ENCODE measurements at regions not wholly inside any gene's neighbourhood (a gene's known extent, or its start where the extent isn't known, plus 50 kb on each side); places are given as distances from the start of the nearest gene placed in this dataset.

DNA sequence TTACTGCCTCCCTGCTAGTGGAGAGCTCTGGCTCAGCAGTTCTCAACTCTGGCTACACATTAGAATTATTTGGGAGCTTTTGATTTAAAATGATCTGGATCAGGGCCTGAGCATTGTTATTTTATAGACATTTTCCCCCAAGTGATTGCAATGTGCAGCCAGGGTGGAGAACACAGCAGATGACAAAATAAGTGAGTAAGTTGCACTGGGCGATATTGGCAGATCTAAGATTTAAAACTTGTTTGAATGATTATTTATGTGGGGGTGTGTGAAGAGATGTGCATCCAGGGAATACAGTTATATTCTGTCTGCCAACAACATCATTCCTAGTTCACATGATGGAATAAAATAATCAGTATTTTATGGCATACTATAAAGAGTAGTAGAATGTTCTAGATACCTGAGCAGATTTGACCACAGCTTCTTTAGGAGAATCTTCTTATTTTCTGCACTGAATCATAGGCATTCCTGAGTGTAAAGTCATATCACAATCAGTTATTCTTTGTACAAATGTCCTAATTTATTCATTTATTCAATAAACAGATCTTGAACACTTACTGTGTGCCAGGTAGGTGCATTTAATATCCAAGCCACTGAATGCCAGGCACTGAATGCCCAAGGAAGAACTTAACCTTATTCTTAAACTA, 123.9 kb downstream of the UCHL1 start:
- TF ChIP-seq, protein P1, sequence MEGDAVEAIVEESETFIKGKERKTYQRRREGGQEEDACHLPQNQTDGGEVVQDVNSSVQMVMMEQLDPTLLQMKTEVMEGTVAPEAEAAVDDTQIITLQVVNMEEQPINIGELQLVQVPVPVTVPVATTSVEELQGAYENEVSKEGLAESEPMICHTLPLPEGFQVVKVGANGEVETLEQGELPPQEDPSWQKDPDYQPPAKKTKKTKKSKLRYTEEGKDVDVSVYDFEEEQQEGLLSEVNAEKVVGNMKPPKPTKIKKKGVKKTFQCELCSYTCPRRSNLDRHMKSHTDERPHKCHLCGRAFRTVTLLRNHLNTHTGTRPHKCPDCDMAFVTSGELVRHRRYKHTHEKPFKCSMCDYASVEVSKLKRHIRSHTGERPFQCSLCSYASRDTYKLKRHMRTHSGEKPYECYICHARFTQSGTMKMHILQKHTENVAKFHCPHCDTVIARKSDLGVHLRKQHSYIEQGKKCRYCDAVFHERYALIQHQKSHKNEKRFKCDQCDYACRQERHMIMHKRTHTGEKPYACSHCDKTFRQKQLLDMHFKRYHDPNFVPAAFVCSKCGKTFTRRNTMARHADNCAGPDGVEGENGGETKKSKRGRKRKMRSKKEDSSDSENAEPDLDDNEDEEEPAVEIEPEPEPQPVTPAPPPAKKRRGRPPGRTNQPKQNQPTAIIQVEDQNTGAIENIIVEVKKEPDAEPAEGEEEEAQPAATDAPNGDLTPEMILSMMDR (conservative IDR thresholded peaks at IDR 0.05) = no peak
- DNase-seq (ENCODE audit: low read depth, low spot score) = no peak
- peaks cover 13% of the 10 kb centered on the region for H3K4me1 Mint-ChIP-seq
- no peaks in the 10 kb centered on the region for H3K27me3 Mint-ChIP-seq (ENCODE audit: low read depth)
- H3K4me3 Mint-ChIP-seq = no peak overlapping the region
- H3K27ac Mint-ChIP-seq (ENCODE audit: unreplicated experiment) = no peak overlapping the region
- H3K36me3 Mint-ChIP-seq (ENCODE audit: low read depth) = peaks cover 4% of the 10 kb centered on the region
- peaks cover 7% of the 10 kb centered on the region for H3K9me3 Mint-ChIP-seq

DNA sequence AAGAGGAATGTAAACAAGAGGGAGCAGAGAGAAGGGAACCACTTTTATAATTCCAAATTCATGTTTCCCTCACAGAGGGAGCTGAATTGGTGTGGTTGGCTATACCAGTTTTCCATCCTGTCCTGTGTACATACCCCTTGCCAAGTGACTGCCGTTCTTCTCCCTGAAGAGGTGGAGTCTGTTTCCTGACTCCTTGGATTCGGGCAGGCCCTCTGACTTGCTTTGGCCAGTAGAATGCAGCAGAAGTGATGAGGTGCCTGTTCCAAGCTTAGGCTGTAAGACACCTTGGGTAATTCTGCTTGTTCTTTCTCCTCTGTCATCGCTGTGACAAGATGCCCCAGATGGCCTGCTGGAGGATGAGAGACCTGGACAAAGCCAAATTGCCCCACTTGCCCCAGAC, 124.7 kb downstream of the UCHL1 start:
- Mint-ChIP-seq H3K36me3 (ENCODE audit: low read depth) (peaks cover 4% of the 10 kb centered on the region), H3K4me3 (no peak overlapping the region), H3K4me1 (peaks cover 15% of the 10 kb centered on the region), H3K9me3 (peaks cover 7% of the 10 kb centered on the region), H3K27ac (ENCODE audit: unreplicated experiment) (no peak overlapping the region), H3K27me3 (ENCODE audit: low read depth) (no peaks in the 10 kb centered on the region)
- no peak for DNase-seq (ENCODE audit: low read depth, low spot score)
- TF ChIP-seq, protein P1 (conservative IDR thresholded peaks at IDR 0.05) = no peak

DNA sequence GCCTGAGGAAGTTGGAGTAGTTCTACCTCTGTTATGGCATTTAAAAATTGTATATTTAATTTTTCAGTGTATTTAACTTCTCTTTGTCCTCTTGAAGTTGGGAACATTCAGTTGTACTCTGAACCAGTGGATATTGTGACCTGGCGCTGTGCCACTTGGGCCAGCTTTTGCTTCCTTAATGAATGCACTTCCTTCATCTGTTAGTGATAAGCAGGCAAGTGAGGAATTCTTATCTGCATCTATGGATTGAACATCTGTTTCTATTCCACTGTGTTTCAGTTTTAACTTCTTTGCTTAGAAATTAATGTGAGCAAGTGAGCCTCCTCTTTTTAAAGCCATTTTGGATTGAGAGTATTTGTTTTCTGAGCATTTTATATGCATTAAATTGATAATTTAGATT, 128.3 kb downstream of the UCHL1 start:
- Mint-ChIP-seq H3K4me3 (no peak overlapping the region), H3K27ac (ENCODE audit: unreplicated experiment) (no peak overlapping the region), H3K36me3 (ENCODE audit: low read depth) (no peaks in the 10 kb centered on the region), H3K9me3 (no peaks in the 10 kb centered on the region), H3K4me1 (peaks cover 15% of the 10 kb centered on the region), H3K27me3 (ENCODE audit: low read depth) (no peaks in the 10 kb centered on the region)
- TF ChIP-seq, protein P1 (conservative IDR thresholded peaks at IDR 0.05) = no peak
- no peak for DNase-seq (ENCODE audit: low read depth, low spot score)

GRCh38 chr4:41385481-41385880, 128.8 kb downstream of the UCHL1 start:
- no peaks in the 10 kb centered on the region for H3K9me3 Mint-ChIP-seq
- no peak overlapping the region for H3K4me3 Mint-ChIP-seq
- peaks cover 15% of the 10 kb centered on the region for H3K4me1 Mint-ChIP-seq
- no peaks in the 10 kb centered on the region for H3K27me3 Mint-ChIP-seq (ENCODE audit: low read depth)
- no peaks in the 10 kb centered on the region for H3K36me3 Mint-ChIP-seq (ENCODE audit: low read depth)
- no peak for DNase-seq (ENCODE audit: low read depth, low spot score)
- H3K27ac Mint-ChIP-seq (ENCODE audit: unreplicated experiment) = no peak overlapping the region
- TF ChIP-seq, protein P1 (conservative IDR thresholded peaks at IDR 0.05) = no peak

- TF ChIP-seq, protein P1 (conservative IDR thresholded peaks at IDR 0.05) = no peak
- Mint-ChIP-seq H3K4me3 (no peak overlapping the region), H3K27ac (ENCODE audit: unreplicated experiment) (no peak overlapping the region), H3K4me1 (peaks cover 14% of the 10 kb centered on the region), H3K27me3 (ENCODE audit: low read depth) (no peaks in the 10 kb centered on the region), H3K9me3 (no peaks in the 10 kb centered on the region), H3K36me3 (ENCODE audit: low read depth) (no peaks in the 10 kb centered on the region)
- no peak for DNase-seq (ENCODE audit: low read depth, low spot score)
Observed at GRCh38 chr4:41388080-41388479, 131.4 kb downstream of the UCHL1 start.

Data from neural crest cell (in vitro differentiated cells).